GM12878 (cell line): ENCODE measurements at regions not wholly inside any gene's neighbourhood (a gene's known extent, or its start where the extent isn't known, plus 50 kb on each side); places are given as distances from the start of the nearest gene placed in this dataset.

ENCODE experiments used
- ATAC-seq: fragments of 200-7000 bp; cut with Tn5 transposase; 3 replicates; pipeline ENCODE4 v1.9.1; 2020; ENCODE audit warnings: mild to moderate bottlenecking, moderate library complexity
- BruUV-seq: library from RNA; stranded (reverse); fragments of 400-500 nt; replicated peaks from 2 replicates; lab custom pipeline; 2021; lab: Mats Ljungman, UMichigan
- CTCF ChIA-PET: fragments of 300-600 bp; sonication (Branson Sonifier 250); formaldehyde crosslinking; extraction: SDS; loops from one replicate; lab custom pipeline; 2021; ENCODE audit warnings: inconsistent platforms; lab: Yijun Ruan, JAX
- POLR2A ChIA-PET: fragments of 350-600 bp; formaldehyde crosslinking; extraction: SDS; loops from one replicate; lab custom pipeline; 2021; ENCODE audit warnings: inconsistent platforms; lab: Charles Lee
- RAD21 ChIA-PET: fragments of 300-600 bp; sonication (Branson Sonifier 250); formaldehyde crosslinking; loops from one replicate; lab custom pipeline; 2023; ENCODE audit warnings: antibody characterized with exemption; ENCODE audit not compliant: unreplicated experiment; lab: Charles Lee
- SMC1A ChIA-PET: fragments of 300-600 bp; sonication (Branson Sonifier 250); formaldehyde crosslinking; loops from one replicate; lab custom pipeline; 2023; ENCODE audit not compliant: unreplicated experiment, uncharacterized antibody; lab: Charles Lee
- DNase-seq: peaks from one replicate; pipeline ENCODE4 v3.0.0-alpha.2; 2011; ENCODE audit warnings: low read depth, low spot score
- FAIRE-seq: peaks from 3 replicates; lab custom pipeline; 2011; peaks lifted over from hg19 to GRCh38; lab: Jason Lieb, UNC
- H2AFZ ChIP-seq: 2 replicates; pipeline ENCODE4 v1.6.0; 2011; ENCODE audit warnings: low read depth, low read length, control low read depth; ENCODE audit not compliant: control insufficient read depth
- H3K27ac ChIP-seq: 2 replicates; pipeline ENCODE4 v1.5.1; 2011; ENCODE audit warnings: control low read depth; ENCODE audit not compliant: control insufficient read depth, insufficient read depth
- H3K27me3 ChIP-seq, 2 experiments: replicated peaks in 1 of 2; 2 replicates each; pipeline versions ENCODE4 v1.6.0 to v1.6.1; 2011; ENCODE audit warnings: low read length in 1 of 2; ENCODE audit not compliant: control insufficient read depth in 2 of 2, insufficient read depth in 2 of 2
- H3K36me3 ChIP-seq, 2 experiments: 2 replicates each; pipeline ENCODE4 v1.5.1; 2011; ENCODE audit warnings: low read length in 1 of 2; ENCODE audit not compliant: control insufficient read depth in 2 of 2, insufficient read depth in 2 of 2
- H3K4me1 ChIP-seq: 2 replicates; pipeline ENCODE4 v1.6.1; 2011; ENCODE audit warnings: mild to moderate bottlenecking, low read length, moderate library complexity, mixed read lengths; ENCODE audit not compliant: control insufficient read depth, insufficient read depth
- H3K4me2 ChIP-seq: 2 replicates; pipeline ENCODE4 v1.6.0; 2011; ENCODE audit warnings: control low read depth; ENCODE audit not compliant: control insufficient read depth, insufficient read depth
- H3K4me3 ChIP-seq: fragments of 200-600 bp; sonication (generic); 2 replicates; pipeline ENCODE4 v1.5.1; 2016
- H3K79me2 ChIP-seq: 2 replicates; pipeline ENCODE4 v1.6.0; 2011; ENCODE audit warnings: low read length; ENCODE audit not compliant: control insufficient read depth, insufficient read depth
- H3K9ac ChIP-seq: 2 replicates; pipeline ENCODE4 v1.8.0; 2011; ENCODE audit warnings: low read length, control low read depth, mixed read lengths; ENCODE audit not compliant: control insufficient read depth, insufficient read depth
- H3K9me3 ChIP-seq: replicated peaks from 3 replicates; pipeline ENCODE4 v1.5.1; 2011; ENCODE audit warnings: mild to moderate bottlenecking, low read length; ENCODE audit not compliant: control insufficient read depth, insufficient read depth
- H4K20me1 ChIP-seq: 2 replicates; pipeline ENCODE4 v1.6.0; 2011; ENCODE audit not compliant: control insufficient read depth, insufficient read depth
- BRCA1 ChIP-seq: IDR thresholded peaks from 2 replicates; pipeline ENCODE4 v1.6.1; 2011; ENCODE audit warnings: low read depth, low read length, improper control_type of control experiment
- CBX5 ChIP-seq: sonication (generic); IDR thresholded peaks from 2 replicates; pipeline ENCODE4 v1.6.1; 2016; ENCODE audit warnings: low read depth, moderate library complexity, mild to moderate bottlenecking, inconsistent platforms
- EZH2 ChIP-seq: IDR thresholded peaks from 2 replicates; pipeline ENCODE4 v1.6.1; 2012; ENCODE audit warnings: low read depth, mild to moderate bottlenecking, control low read depth, inconsistent platforms, low read length, borderline replicate concordance; ENCODE audit not compliant: control insufficient read depth
- HDAC2 ChIP-seq: fragments of 200-600 bp; sonication (generic); IDR thresholded peaks from 2 replicates; pipeline ENCODE4 v1.6.1; 2017
- PAX8 ChIP-seq: fragments of 450-650 bp; IDR thresholded peaks from 2 replicates; pipeline ENCODE4 v1.6.1; 2017; ENCODE audit warnings: mild to moderate bottlenecking, moderate library complexity
- SIX5 ChIP-seq: IDR thresholded peaks from 2 replicates; pipeline ENCODE4 v1.6.1; 2011; ENCODE audit warnings: mild to moderate bottlenecking, low read depth, low read length, moderate library complexity; ENCODE audit not compliant: severe bottlenecking
- SPI1 ChIP-seq: IDR thresholded peaks from 2 replicates; pipeline ENCODE4 v1.6.1; 2011; ENCODE audit warnings: low read depth, mild to moderate bottlenecking, low read length, moderate library complexity, borderline replicate concordance; ENCODE audit not compliant: insufficient read depth
- YBX1 ChIP-seq: fragments of 450-650 bp; IDR thresholded peaks from 2 replicates; pipeline ENCODE4 v1.6.1; 2016; ENCODE audit warnings: antibody characterized with exemption
- ZNF384 ChIP-seq: IDR thresholded peaks from 2 replicates; pipeline ENCODE4 v1.6.1; 2012; ENCODE audit warnings: low read depth, mild to moderate bottlenecking, low read length, improper control_type of control experiment, borderline replicate concordance
- ZSCAN29 ChIP-seq: fragments of 450-650 bp; IDR thresholded peaks from 2 replicates; pipeline ENCODE4 v1.6.1; 2017; ENCODE audit warnings: mild to moderate bottlenecking, moderate library complexity
- WGBS: methylation state at CpG from one replicate; pipeline ENCODE4 v1.1.6; 2016; ENCODE audit warnings: low lambda C conversion rate; ENCODE audit not compliant: insufficient replicate concordance, insufficient coverage; ENCODE audit errors: missing lambda C conversion rate; 5-methylcytosine and 5-hydroxymethylcytosine counted together
- in situ Hi-C: fragments of 300-500 bp; cut with MboI; formaldehyde crosslinking; loops from 9 replicates; pipeline ENCODE4 v1.14.3; 2018; ENCODE audit warnings: mixed read lengths
- intact Hi-C: fragments of 100-400 bp; cut with micrococcal nuclease; formaldehyde crosslinking; loops from one replicate; pipeline ENCODE4 v1.14.2; 2022; ENCODE audit not compliant: unreplicated experiment
- TF ChIP-seq, protein P1 (sequence below): IDR thresholded peaks from 2 replicates; pipeline ENCODE4 v1.6.1; 2011; ENCODE audit warnings: borderline replicate concordance, low read depth, mild to moderate bottlenecking, moderate library complexity, low read length; ENCODE audit not compliant: insufficient read depth, poor library complexity, severe bottlenecking
- TF ChIP-seq, protein P2 (sequence below): fragments of 450-650 bp; IDR thresholded peaks from 2 replicates; pipeline ENCODE4 v1.6.1; 2017; ENCODE audit warnings: mild to moderate bottlenecking, moderate library complexity
- TF ChIP-seq, protein P3 (sequence below): fragments of 450-650 bp; IDR thresholded peaks from 2 replicates; pipeline ENCODE4 v1.6.1; 2017; ENCODE audit warnings: borderline replicate concordance
- TF ChIP-seq, protein P4 (sequence below): fragments of 450-650 bp; formaldehyde crosslinking; IDR thresholded peaks from 2 replicates; pipeline ENCODE4 v1.4.0; 2020; ENCODE audit warnings: mild to moderate bottlenecking, moderate library complexity

DNA sequence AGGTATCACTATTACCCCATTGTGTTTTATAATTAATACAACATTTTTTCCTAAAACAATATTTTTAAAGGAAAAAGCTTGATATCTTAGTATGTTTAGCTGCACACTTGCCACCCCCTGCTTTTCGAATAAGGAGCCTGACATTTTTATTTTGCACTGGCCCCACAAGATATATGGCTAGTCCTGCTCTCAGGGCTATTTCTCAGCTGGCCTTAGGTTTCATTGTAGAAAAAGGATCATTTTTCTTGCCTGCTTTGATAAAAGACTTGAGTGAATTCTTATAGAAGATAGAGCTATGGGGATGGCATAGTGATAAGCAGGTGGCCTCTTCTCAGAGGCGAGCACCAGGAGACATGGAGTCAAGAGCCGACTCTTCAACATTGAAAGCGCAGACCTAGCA is 167.0 kb downstream of the FAM78B start:
- Histone ChIP-seq H3K9me3 (no peaks in the 10 kb centered on the region), H3K27ac (no peak overlapping the region), H3K4me2 (no peak overlapping the region), H4K20me1 (no peaks in the 10 kb centered on the region), H3K4me1 (no peaks in the 10 kb centered on the region), H3K27me3 (no peaks in the 10 kb centered on the region), H3K36me3 (no peaks in the 10 kb centered on the region), H3K9ac (no peak overlapping the region), H3K79me2 (no peaks in the 10 kb centered on the region), H2AFZ (no peak overlapping the region), H3K4me3 (no peak overlapping the region)
- ATAC-seq (no peak), DNase-seq (no peak), FAIRE-seq (no peak)
- POLR2A ChIA-PET = no interaction called here
- SMC1A ChIA-PET = interaction anchor here (0.6 kb wide), 1 partner anchor 419 kb away, joined by 3 read pairs; no protein-coding TSS in a partner anchor
- RAD21 ChIA-PET = no interaction called here
- in situ Hi-C loops (no loop called here), intact Hi-C loops (no loop called here)
- no TSS peak for BruUV-seq
- CTCF ChIA-PET = interaction anchor here (0.9 to 2.0 kb wide), 2 partner anchors 9 to 71 kb away, joined by 3 to 6 read pairs; no protein-coding TSS in a partner anchor
- WGBS = 65% methylated on average over 4 of the region's 4 CpGs
- TF ChIP-seq HDAC2 (no peak), PAX8 (no peak), SIX5 (no peak), ZSCAN29 (no peak), EZH2 (no peak), CBX5 (no peak), ZNF384 (no peak), BRCA1 (no peak), YBX1 (no peak), SPI1 (no peak)
- TF ChIP-seq, protein P1, sequence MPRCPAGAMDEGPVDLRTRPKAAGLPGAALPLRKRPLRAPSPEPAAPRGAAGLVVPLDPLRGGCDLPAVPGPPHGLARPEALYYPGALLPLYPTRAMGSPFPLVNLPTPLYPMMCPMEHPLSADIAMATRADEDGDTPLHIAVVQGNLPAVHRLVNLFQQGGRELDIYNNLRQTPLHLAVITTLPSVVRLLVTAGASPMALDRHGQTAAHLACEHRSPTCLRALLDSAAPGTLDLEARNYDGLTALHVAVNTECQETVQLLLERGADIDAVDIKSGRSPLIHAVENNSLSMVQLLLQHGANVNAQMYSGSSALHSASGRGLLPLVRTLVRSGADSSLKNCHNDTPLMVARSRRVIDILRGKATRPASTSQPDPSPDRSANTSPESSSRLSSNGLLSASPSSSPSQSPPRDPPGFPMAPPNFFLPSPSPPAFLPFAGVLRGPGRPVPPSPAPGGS = no peak
- TF ChIP-seq, protein P2, sequence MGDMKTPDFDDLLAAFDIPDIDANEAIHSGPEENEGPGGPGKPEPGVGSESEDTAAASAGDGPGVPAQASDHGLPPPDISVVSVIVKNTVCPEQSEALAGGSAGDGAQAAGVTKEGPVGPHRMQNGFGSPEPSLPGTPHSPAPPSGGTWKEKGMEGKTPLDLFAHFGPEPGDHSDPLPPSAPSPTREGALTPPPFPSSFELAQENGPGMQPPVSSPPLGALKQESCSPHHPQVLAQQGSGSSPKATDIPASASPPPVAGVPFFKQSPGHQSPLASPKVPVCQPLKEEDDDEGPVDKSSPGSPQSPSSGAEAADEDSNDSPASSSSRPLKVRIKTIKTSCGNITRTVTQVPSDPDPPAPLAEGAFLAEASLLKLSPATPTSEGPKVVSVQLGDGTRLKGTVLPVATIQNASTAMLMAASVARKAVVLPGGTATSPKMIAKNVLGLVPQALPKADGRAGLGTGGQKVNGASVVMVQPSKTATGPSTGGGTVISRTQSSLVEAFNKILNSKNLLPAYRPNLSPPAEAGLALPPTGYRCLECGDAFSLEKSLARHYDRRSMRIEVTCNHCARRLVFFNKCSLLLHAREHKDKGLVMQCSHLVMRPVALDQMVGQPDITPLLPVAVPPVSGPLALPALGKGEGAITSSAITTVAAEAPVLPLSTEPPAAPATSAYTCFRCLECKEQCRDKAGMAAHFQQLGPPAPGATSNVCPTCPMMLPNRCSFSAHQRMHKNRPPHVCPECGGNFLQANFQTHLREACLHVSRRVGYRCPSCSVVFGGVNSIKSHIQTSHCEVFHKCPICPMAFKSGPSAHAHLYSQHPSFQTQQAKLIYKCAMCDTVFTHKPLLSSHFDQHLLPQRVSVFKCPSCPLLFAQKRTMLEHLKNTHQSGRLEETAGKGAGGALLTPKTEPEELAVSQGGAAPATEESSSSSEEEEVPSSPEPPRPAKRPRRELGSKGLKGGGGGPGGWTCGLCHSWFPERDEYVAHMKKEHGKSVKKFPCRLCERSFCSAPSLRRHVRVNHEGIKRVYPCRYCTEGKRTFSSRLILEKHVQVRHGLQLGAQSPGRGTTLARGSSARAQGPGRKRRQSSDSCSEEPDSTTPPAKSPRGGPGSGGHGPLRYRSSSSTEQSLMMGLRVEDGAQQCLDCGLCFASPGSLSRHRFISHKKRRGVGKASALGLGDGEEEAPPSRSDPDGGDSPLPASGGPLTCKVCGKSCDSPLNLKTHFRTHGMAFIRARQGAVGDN = no peak
- TF ChIP-seq, protein P3, sequence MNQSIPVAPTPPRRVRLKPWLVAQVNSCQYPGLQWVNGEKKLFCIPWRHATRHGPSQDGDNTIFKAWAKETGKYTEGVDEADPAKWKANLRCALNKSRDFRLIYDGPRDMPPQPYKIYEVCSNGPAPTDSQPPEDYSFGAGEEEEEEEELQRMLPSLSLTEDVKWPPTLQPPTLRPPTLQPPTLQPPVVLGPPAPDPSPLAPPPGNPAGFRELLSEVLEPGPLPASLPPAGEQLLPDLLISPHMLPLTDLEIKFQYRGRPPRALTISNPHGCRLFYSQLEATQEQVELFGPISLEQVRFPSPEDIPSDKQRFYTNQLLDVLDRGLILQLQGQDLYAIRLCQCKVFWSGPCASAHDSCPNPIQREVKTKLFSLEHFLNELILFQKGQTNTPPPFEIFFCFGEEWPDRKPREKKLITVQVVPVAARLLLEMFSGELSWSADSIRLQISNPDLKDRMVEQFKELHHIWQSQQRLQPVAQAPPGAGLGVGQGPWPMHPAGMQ = no peak
- TF ChIP-seq, protein P4, sequence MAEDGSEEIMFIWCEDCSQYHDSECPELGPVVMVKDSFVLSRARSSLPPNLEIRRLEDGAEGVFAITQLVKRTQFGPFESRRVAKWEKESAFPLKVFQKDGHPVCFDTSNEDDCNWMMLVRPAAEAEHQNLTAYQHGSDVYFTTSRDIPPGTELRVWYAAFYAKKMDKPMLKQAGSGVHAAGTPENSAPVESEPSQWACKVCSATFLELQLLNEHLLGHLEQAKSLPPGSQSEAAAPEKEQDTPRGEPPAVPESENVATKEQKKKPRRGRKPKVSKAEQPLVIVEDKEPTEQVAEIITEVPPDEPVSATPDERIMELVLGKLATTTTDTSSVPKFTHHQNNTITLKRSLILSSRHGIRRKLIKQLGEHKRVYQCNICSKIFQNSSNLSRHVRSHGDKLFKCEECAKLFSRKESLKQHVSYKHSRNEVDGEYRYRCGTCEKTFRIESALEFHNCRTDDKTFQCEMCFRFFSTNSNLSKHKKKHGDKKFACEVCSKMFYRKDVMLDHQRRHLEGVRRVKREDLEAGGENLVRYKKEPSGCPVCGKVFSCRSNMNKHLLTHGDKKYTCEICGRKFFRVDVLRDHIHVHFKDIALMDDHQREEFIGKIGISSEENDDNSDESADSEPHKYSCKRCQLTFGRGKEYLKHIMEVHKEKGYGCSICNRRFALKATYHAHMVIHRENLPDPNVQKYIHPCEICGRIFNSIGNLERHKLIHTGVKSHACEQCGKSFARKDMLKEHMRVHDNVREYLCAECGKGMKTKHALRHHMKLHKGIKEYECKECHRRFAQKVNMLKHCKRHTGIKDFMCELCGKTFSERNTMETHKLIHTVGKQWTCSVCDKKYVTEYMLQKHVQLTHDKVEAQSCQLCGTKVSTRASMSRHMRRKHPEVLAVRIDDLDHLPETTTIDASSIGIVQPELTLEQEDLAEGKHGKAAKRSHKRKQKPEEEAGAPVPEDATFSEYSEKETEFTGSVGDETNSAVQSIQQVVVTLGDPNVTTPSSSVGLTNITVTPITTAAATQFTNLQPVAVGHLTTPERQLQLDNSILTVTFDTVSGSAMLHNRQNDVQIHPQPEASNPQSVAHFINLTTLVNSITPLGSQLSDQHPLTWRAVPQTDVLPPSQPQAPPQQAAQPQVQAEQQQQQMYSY (CRISPR knock-in tag) = no peak
